Esophagus muscularis mucosa (tissue), 4 donors: ENCODE measurements at regions not wholly inside any gene's neighbourhood (a gene's known extent, or its start where the extent isn't known, plus 50 kb on each side); places are given as distances from the start of the nearest gene placed in this dataset.
A peak's percentile ranks its signal among the peaks of the same experiment; 100 is the strongest.

Source experiments
- DNase-seq: peaks from one replicate; pipeline ENCODE4 v3.0.0-alpha.2; 2017; ENCODE audit errors: extremely low spot score
- H3K27ac ChIP-seq, 4 donors: fragments of 200-600 bp; sonication (generic); replicated peaks in 1 of 4; 1 replicate in 3 of 4; 2 replicates in 1 of 4; pipeline ENCODE4 v1.5.1; 2016 to 2019; ENCODE audit warnings: mild to moderate bottlenecking in 1 of 4
- H3K27me3 ChIP-seq, 4 donors: fragments of 200-600 bp; sonication (generic); one replicate each; pipeline versions ENCODE4 v1.5.1 to v1.6.0; 2016 to 2019
- H3K36me3 ChIP-seq, 4 donors: fragments of 200-600 bp; sonication (generic); one replicate each; pipeline ENCODE4 v1.5.1; 2016 to 2019
- H3K4me1 ChIP-seq, 4 donors: fragments of 200-600 bp; sonication (generic); one replicate each; pipeline ENCODE4 v1.5.1; 2016 to 2019
- H3K4me3 ChIP-seq, 4 donors: fragments of 200-600 bp; sonication (generic); 1 replicate in 2 of 4; 2 replicates in 2 of 4; pipeline ENCODE4 v1.5.1; 2016 to 2019; ENCODE audit warnings: mild to moderate bottlenecking in 4 of 4, moderate library complexity in 1 of 4
- H3K9me3 ChIP-seq, 4 donors: fragments of 200-600 bp; sonication (generic); 1 replicate in 3 of 4; 2 replicates in 1 of 4; pipeline ENCODE4 v1.5.1; 2016 to 2019
- EP300 ChIP-seq: sonication (generic); formaldehyde crosslinking; IDR thresholded peaks from one replicate; pipeline ENCODE4 v1.6.1; 2017; ENCODE audit warnings: antibody characterized with exemption
- POLR2A ChIP-seq: fragments of 450-650 bp; IDR thresholded peaks from one replicate; pipeline ENCODE4 v1.6.1; 2017; ENCODE audit warnings: antibody characterized with exemption, moderate library complexity, mild to moderate bottlenecking, low read depth
- POLR2AphosphoS5 ChIP-seq, 2 donors: sonication (generic); formaldehyde crosslinking; IDR thresholded peaks; one replicate each; pipeline ENCODE4 v1.6.1; 2017; ENCODE audit warnings: antibody characterized with exemption in 2 of 2
- WGBS: methylation state at CpG from one replicate; pipeline ENCODE4 v1.1.5; 2018; 5-methylcytosine and 5-hydroxymethylcytosine counted together
- intact Hi-C: fragments of 100-400 bp; cut with DNase I; formaldehyde crosslinking; loops from one replicate; pipeline ENCODE4 v1.15.1; 2023
- TF ChIP-seq, protein P1 (sequence below), 3 experiments: fragments of 200-600 bp in 2 of 3; fragments of 450-650 bp in 1 of 3; sonication (generic) in 2 of 3; IDR thresholded peaks; one replicate each; pipeline ENCODE4 v1.5.1; 2017 to 2019; ENCODE audit warnings: antibody characterized with exemption in 3 of 3, mild to moderate bottlenecking in 2 of 3, moderate library complexity in 1 of 3

- WGBS = 89% methylated on average over 2 of the region's 2 CpGs
- no peak for DNase-seq
- intact Hi-C loops = no loop called here
These were observed 424.3 kb downstream of the MBD2 start for GRCh38 chr18:53800171-53800570.

GRCh38 chr18:53799134-53799533 lies 425.3 kb downstream of the MBD2 start:
- no peak overlapping the region for H3K27ac ChIP-seq
- intact Hi-C loops = no loop called here

More at GRCh38 chr18:53800171-53800570, 424.3 kb downstream of the MBD2 start:
- H3K27ac ChIP-seq = no peak overlapping the region
- H3K27me3 ChIP-seq = no peaks in the 10 kb centered on the region
- peaks cover 0 to 8% (median 3%) of the 10 kb centered on the region in 4 donors for H3K9me3 ChIP-seq
- TF ChIP-seq, protein P1, sequence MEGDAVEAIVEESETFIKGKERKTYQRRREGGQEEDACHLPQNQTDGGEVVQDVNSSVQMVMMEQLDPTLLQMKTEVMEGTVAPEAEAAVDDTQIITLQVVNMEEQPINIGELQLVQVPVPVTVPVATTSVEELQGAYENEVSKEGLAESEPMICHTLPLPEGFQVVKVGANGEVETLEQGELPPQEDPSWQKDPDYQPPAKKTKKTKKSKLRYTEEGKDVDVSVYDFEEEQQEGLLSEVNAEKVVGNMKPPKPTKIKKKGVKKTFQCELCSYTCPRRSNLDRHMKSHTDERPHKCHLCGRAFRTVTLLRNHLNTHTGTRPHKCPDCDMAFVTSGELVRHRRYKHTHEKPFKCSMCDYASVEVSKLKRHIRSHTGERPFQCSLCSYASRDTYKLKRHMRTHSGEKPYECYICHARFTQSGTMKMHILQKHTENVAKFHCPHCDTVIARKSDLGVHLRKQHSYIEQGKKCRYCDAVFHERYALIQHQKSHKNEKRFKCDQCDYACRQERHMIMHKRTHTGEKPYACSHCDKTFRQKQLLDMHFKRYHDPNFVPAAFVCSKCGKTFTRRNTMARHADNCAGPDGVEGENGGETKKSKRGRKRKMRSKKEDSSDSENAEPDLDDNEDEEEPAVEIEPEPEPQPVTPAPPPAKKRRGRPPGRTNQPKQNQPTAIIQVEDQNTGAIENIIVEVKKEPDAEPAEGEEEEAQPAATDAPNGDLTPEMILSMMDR (IDR thresholded peaks at IDR 0.05) = no peak
- TF ChIP-seq EP300 (no peak), POLR2A (no peak), POLR2AphosphoS5 (IDR thresholded peaks at IDR 0.05) (no peak)
- no peaks in the 10 kb centered on the region for H3K4me1 ChIP-seq
- H3K36me3 ChIP-seq = no peaks in the 10 kb centered on the region
- no peak overlapping the region for H3K4me3 ChIP-seq

GRCh38 chr18:53798516-53798915 lies 426.0 kb downstream of the MBD2 start:
- H3K27ac ChIP-seq = no peak overlapping the region
- H3K27me3 ChIP-seq = no peaks in the 10 kb centered on the region
- WGBS = 58% methylated on average over 1 of the region's 1 CpG
- no peaks in the 10 kb centered on the region for H3K36me3 ChIP-seq
- no peak overlapping the region for H3K4me3 ChIP-seq
- intact Hi-C loops = no loop called here
- DNase-seq = no peak
- no peak for TF ChIP-seq POLR2AphosphoS5 (IDR thresholded peaks at IDR 0.05)
- no peak for TF ChIP-seq POLR2A
- no peak for TF ChIP-seq EP300
- TF ChIP-seq, protein P1 (IDR thresholded peaks at IDR 0.05) = no peak
- no peaks in the 10 kb centered on the region for H3K9me3 ChIP-seq
- H3K4me1 ChIP-seq = no peaks in the 10 kb centered on the region

More at GRCh38 chr18:53799134-53799533, 425.3 kb downstream of the MBD2 start:
- H3K4me3 ChIP-seq = no peak overlapping the region
- no peak for DNase-seq
- no peaks in the 10 kb centered on the region for H3K9me3 ChIP-seq
- TF ChIP-seq POLR2AphosphoS5 (IDR thresholded peaks at IDR 0.05) (no peak), POLR2A (no peak), EP300 (no peak)
- TF ChIP-seq, protein P1 (IDR thresholded peaks at IDR 0.05) = no peak
- no peaks in the 10 kb centered on the region for H3K27me3 ChIP-seq
- no peaks in the 10 kb centered on the region for H3K36me3 ChIP-seq
- no peaks in the 10 kb centered on the region for H3K4me1 ChIP-seq

DNA sequence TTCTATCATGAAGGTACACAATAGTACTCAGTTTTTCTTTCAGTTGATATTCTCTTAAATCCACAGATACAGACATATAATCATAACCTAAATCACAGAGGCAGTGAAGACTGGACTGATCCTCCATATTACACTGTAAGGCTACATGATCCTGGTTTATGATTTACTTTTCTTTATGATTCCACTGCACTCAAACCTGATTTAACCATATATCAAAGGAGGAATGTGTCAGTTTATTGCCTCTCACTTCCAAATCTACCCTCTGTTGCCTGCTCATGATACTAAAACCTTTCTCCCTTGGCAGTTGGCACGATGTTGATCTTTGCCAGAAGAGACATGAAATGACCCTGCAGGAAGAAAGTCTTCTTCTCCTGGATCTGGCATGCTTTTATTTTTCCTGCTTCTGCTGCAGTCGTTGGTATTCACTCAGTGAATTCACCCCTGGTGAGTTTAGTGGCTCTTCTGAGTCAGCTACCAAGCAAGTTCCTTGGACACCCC lies 426.4 kb downstream of the MBD2 start:
- intact Hi-C loops = no loop called here
- no peak overlapping the region for H3K4me3 ChIP-seq
- WGBS = 54% methylated on average over 2 of the region's 2 CpGs
- no peak overlapping the region for H3K27ac ChIP-seq
- DNase-seq = no peak
- H3K27me3 ChIP-seq = no peaks in the 10 kb centered on the region
- TF ChIP-seq POLR2AphosphoS5 (IDR thresholded peaks at IDR 0.05) (no peak), POLR2A (no peak), EP300 (no peak)
- TF ChIP-seq, protein P1 (IDR thresholded peaks at IDR 0.05) = no peak
- H3K9me3 ChIP-seq = no peaks in the 10 kb centered on the region
- no peaks in the 10 kb centered on the region for H3K36me3 ChIP-seq
- no peaks in the 10 kb centered on the region for H3K4me1 ChIP-seq

DNA sequence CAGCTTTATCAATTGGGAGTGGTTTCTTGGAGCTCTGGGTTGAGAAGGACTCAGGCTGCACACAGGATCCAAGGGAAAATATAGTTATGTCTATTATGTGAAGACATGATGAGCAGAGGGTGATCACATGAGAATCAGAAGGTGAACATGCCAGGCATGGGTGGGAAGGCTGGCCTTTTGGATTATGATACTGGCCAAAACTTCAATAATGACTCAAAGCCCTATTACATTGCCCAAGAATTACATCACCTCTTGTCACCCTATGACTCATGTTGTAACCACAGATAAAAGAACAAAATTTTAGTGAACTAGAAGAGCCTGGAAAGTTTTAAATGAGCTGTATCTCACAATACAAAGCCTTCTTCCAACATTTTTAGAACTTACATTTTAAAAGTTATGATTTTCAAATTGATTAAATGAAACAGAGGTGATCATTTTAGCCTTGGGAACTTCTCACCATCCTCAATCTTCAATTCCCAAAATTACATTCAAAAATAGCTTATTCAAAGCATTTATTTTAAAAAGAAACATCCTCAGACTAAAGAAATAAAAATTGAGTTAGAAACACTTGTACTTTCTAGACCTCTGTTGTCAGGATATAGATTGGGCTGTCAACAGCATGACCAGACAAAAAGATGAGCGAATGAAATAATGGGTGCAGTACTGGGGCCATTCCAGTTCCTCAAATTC lies 428.3 kb downstream of the MBD2 start:
- Histone ChIP-seq H3K9me3 (no peaks in the 10 kb centered on the region), H3K4me3 (no peak overlapping the region), H3K36me3 (no peaks in the 10 kb centered on the region), H3K4me1 (no peaks in the 10 kb centered on the region), H3K27ac (no peak overlapping the region), H3K27me3 (no peaks in the 10 kb centered on the region)
- WGBS = 72% methylated on average over 1 of the region's 1 CpG
- intact Hi-C loops = no loop called here
- no peak for DNase-seq
- TF ChIP-seq, protein P1 (IDR thresholded peaks at IDR 0.05) = no peak
- TF ChIP-seq POLR2A (no peak), EP300 (no peak), POLR2AphosphoS5 (IDR thresholded peaks at IDR 0.05) (peak in 1 of 2 donors; percentile 11)
